ENCODE measurements at regions not wholly inside any gene's neighbourhood (a gene's known extent, or its start where the extent isn't known, plus 50 kb on each side); places are given as distances from the start of the nearest gene placed in this dataset.

DNA sequence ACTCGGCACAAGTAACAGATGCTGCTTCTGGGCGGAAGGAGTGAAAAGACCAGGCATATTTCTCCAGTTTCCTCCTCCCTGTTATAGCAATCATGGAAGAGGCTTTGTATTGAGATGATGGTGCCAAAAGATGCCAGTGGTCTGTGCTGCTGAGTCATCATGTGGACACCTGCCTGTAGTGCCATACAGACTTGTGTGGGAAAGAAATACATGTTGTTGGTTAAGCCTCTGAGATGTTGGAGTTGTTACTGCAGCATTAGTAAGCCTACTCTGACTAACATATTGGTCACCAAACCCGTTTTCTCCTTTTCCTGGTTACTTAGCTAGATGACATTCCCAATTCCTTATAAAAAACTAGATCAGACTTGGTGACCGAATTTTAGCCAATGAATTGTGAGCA is 356.9 kb downstream of the ZNF521 start:
- no peaks in the 10 kb centered on the region for H3K23me2 ChIP-seq (ENCODE audit: low read depth, low read length)
- no peaks in the 10 kb centered on the region; a peak in 1 of 7 replicates for H3K27me3 ChIP-seq (replicated peaks in 1 of 4; ENCODE audit: control insufficient read depth in 3 of 4, extremely low read depth in 1 of 4, insufficient read depth in 3 of 4, low read length in 3 of 4)
- H4K5ac ChIP-seq (ENCODE audit: insufficient read length, low read depth, low read length), result no peak overlapping the region
- no peaks in the 10 kb centered on the region for H3K36me3 ChIP-seq (ENCODE audit: control insufficient read depth in 2 of 4, insufficient read depth in 4 of 4, low read length in 3 of 4)
- H3K27ac ChIP-seq (ENCODE audit: low read depth, low read length), result no peak overlapping the region
- H3K14ac ChIP-seq (ENCODE audit: insufficient read length), result no peak overlapping the region
- H2AK5ac ChIP-seq (ENCODE audit: low read depth, low read length), result no peak overlapping the region
- WGBS, 2 experiments (ENCODE audit: extremely low coverage in 1 of 2, insufficient coverage in 1 of 2, insufficient read length in 1 of 2, insufficient replicate concordance in 2 of 2, low coverage in 1 of 2, low lambda C conversion rate in 2 of 2, missing lambda C conversion rate in 1 of 2), result 92% methylated on average over 4 of the region's 4 CpGs; no CpG with 5 or more reads in 1 of the 2 experiments
- no peak overlapping the region for H2BK5ac ChIP-seq (ENCODE audit: low read depth, low read length)
- FAIRE-seq (no peak), DNase-seq (ENCODE audit: low read depth in 1 of 2, low spot score in 2 of 2) (no peak)
- no peak overlapping the region for H3K9ac ChIP-seq (replicated peaks in 1 of 4; ENCODE audit: extremely low read depth in 1 of 4, low read depth in 3 of 4, low read length in 3 of 4)
- no peak overlapping the region for H3K4me3 ChIP-seq (ENCODE audit: extremely low read depth in 1 of 4, insufficient read depth in 2 of 4, low read depth in 3 of 4, low read length in 4 of 4)
- no peak overlapping the region for H3K4me2 ChIP-seq (ENCODE audit: insufficient read depth in 1 of 2, low read depth in 2 of 2, low read length in 2 of 2)
- no peak overlapping the region for H2BK12ac ChIP-seq (ENCODE audit: low read depth, low read length)
- H4K8ac ChIP-seq (ENCODE audit: extremely low read depth, insufficient read depth, low read length), result no peak overlapping the region
- H2BK120ac ChIP-seq (replicated peaks; ENCODE audit: low read depth, low read length), result no peak overlapping the region
- H2AFZ ChIP-seq (ENCODE audit: low read length), result no peak overlapping the region
- H3K56ac ChIP-seq (replicated peaks; ENCODE audit: insufficient read length, low read depth, low read length), result no peak overlapping the region
- no peak overlapping the region for H2BK20ac ChIP-seq (ENCODE audit: low read length)
- ChIA-PET CTCF (ENCODE audit: partially characterized antibody) (no interaction called here), POLR2A (ENCODE audit: partially characterized antibody) (no interaction called here)
- no peak overlapping the region for H3K18ac ChIP-seq (ENCODE audit: extremely low read depth, low read length)
- H3K4me1 ChIP-seq (replicated peaks in 1 of 4; ENCODE audit: control insufficient read depth in 3 of 4, insufficient read depth in 4 of 4, low read length in 3 of 4), result peaks cover 0 to 2% (median under 1%) of the 10 kb centered on the region in 4 experiments; a peak in 2 of 7 replicates
- no peak overlapping the region for H3K23ac ChIP-seq (ENCODE audit: insufficient read length)
- no peak overlapping the region for H2BK15ac ChIP-seq (ENCODE audit: low read length)
- H3K4ac ChIP-seq (replicated peaks; ENCODE audit: insufficient read length, low read depth, low read length), result no peak overlapping the region
- no peaks in the 10 kb centered on the region for H3K79me2 ChIP-seq (ENCODE audit: control insufficient read depth in 1 of 2, insufficient read depth in 2 of 2, low read length in 2 of 2)
- no peaks in the 10 kb centered on the region for H4K20me1 ChIP-seq (replicated peaks in 1 of 2; ENCODE audit: control insufficient read depth in 1 of 2, insufficient read depth in 2 of 2, low read length in 2 of 2)
- peaks cover 3 to 10% of the 10 kb centered on the region in 2 experiments; a peak in 2 of 4 replicates for H3K9me3 ChIP-seq (ENCODE audit: insufficient read depth in 2 of 2, low read depth in 1 of 2, low read length in 1 of 2)
- no peak overlapping the region for H4K91ac ChIP-seq (replicated peaks; ENCODE audit: insufficient read length, low read length)
- no peaks in the 10 kb centered on the region for H3K79me1 ChIP-seq (ENCODE audit: low read depth, low read length)
- TF ChIP-seq, protein P1, sequence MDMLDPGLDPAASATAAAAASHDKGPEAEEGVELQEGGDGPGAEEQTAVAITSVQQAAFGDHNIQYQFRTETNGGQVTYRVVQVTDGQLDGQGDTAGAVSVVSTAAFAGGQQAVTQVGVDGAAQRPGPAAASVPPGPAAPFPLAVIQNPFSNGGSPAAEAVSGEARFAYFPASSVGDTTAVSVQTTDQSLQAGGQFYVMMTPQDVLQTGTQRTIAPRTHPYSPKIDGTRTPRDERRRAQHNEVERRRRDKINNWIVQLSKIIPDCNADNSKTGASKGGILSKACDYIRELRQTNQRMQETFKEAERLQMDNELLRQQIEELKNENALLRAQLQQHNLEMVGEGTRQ (IDR thresholded peaks at IDR 0.05; ENCODE audit: low read length), result no peak
- TF ChIP-seq RNF2 (IDR thresholded peaks at IDR 0.05; ENCODE audit: borderline replicate concordance, low read depth, low read length, missing control alignments, poor library complexity, severe bottlenecking), result no peak
- no peak for TF ChIP-seq SIN3A (conservative IDR thresholded peaks at IDR 0.05 in 1 of 2, IDR thresholded peaks at IDR 0.05 in 1 of 2; ENCODE audit: low read depth in 1 of 2, low read length in 2 of 2)
- TF ChIP-seq CEBPB (IDR thresholded peaks at IDR 0.05; ENCODE audit: low read depth, low read length), result no peak
- no peak for TF ChIP-seq TBP (IDR thresholded peaks at IDR 0.05; ENCODE audit: low read depth, low read length)
- TF ChIP-seq, protein P2, sequence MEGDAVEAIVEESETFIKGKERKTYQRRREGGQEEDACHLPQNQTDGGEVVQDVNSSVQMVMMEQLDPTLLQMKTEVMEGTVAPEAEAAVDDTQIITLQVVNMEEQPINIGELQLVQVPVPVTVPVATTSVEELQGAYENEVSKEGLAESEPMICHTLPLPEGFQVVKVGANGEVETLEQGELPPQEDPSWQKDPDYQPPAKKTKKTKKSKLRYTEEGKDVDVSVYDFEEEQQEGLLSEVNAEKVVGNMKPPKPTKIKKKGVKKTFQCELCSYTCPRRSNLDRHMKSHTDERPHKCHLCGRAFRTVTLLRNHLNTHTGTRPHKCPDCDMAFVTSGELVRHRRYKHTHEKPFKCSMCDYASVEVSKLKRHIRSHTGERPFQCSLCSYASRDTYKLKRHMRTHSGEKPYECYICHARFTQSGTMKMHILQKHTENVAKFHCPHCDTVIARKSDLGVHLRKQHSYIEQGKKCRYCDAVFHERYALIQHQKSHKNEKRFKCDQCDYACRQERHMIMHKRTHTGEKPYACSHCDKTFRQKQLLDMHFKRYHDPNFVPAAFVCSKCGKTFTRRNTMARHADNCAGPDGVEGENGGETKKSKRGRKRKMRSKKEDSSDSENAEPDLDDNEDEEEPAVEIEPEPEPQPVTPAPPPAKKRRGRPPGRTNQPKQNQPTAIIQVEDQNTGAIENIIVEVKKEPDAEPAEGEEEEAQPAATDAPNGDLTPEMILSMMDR (IDR thresholded peaks at IDR 0.05; ENCODE audit: control extremely low read depth in 1 of 3, insufficient read depth in 1 of 3, low read depth in 1 of 3, low read length in 3 of 3), result no peak
- TF ChIP-seq SP2 (IDR thresholded peaks at IDR 0.05; ENCODE audit: low read length), result no peak
- TF ChIP-seq GTF2F1 (IDR thresholded peaks at IDR 0.05; ENCODE audit: borderline replicate concordance, low read depth, low read length), result no peak
- no peak for TF ChIP-seq EGR1 (IDR thresholded peaks at IDR 0.05; ENCODE audit: borderline replicate concordance, low read depth, low read length)
- TF ChIP-seq CBX8 (IDR thresholded peaks at IDR 0.05; ENCODE audit: borderline replicate concordance, low read depth, low read length), result no peak
- no peak for TF ChIP-seq RBBP5 (IDR thresholded peaks at IDR 0.05; ENCODE audit: borderline replicate concordance, low read depth, low read length)
